ENCODE measurements at regions not wholly inside any gene's neighbourhood (a gene's known extent, or its start where the extent isn't known, plus 50 kb on each side); places are given as distances from the start of the nearest gene placed in this dataset.
"Not testable (repeated sequence)": the region's sequence is repeated elsewhere in the genome, so short reads cannot be mapped to it uniquely, and the experiment has no call there.

GRCh38 chr5:33174383-33174782, 266.4 kb upstream of the TARS1 start:
- DNase-seq, result no peak
- no peak for ATAC-seq
- intact Hi-C loops (cut with DNase I, micrococcal nuclease), result no loop called here

GRCh38 chr5:33179301-33179700, 261.5 kb upstream of the TARS1 start:
- no peak for DNase-seq
- intact Hi-C loops (cut with DNase I, micrococcal nuclease), result no loop called here
- no peak for ATAC-seq

GRCh38 chr5:33180900-33181299, 259.9 kb upstream of the TARS1 start:
- intact Hi-C loops (cut with DNase I, micrococcal nuclease), result loop anchor here in 1 of 2 donors (5.0 kb wide), 1 partner anchor 474 kb away; no protein-coding TSS in a partner anchor
- ATAC-seq (no peak), DNase-seq (no peak)

- intact Hi-C loops (cut with DNase I, micrococcal nuclease), result loop anchor here in 1 of 2 donors (5.0 kb wide), 1 partner anchor 476 kb away; no protein-coding TSS in a partner anchor
- no peak for ATAC-seq
- DNase-seq, result no peak
Measured at GRCh38 chr5:33182986-33183385, 257.8 kb upstream of the TARS1 start.

GRCh38 chr5:33184367-33184766, 256.4 kb upstream of the TARS1 start:
- ATAC-seq, result no peak

GRCh38 chr5:33188089-33188488, 252.7 kb upstream of the TARS1 start:
- ATAC-seq (no peak), DNase-seq (no peak)
- intact Hi-C loops (cut with DNase I, micrococcal nuclease), result no loop called here

More at GRCh38 chr5:33184367-33184766, 256.4 kb upstream of the TARS1 start:
- intact Hi-C loops (cut with DNase I, micrococcal nuclease), result loop anchor here in 1 of 2 donors (5.0 kb wide), 1 partner anchor 477 kb away; no protein-coding TSS in a partner anchor
- no peak for DNase-seq

- ATAC-seq (no peak), DNase-seq (no peak)
- intact Hi-C loops (cut with DNase I, micrococcal nuclease), result no loop called here
Measured at GRCh38 chr5:33194914-33195313, 245.9 kb upstream of the TARS1 start.

- intact Hi-C loops (cut with DNase I, micrococcal nuclease), result no loop called here
- ATAC-seq, result no peak
- DNase-seq, result no peak
Measured at GRCh38 chr5:33195431-33196165, 245.2 kb upstream of the TARS1 start.

- DNase-seq (no peak), ATAC-seq (no peak)
- intact Hi-C loops (cut with DNase I, micrococcal nuclease), result no loop called here
Measured at GRCh38 chr5:33198836-33199235, 241.9 kb upstream of the TARS1 start.

GRCh38 chr5:33203931-33204330, 236.8 kb upstream of the TARS1 start:
- ATAC-seq (no peak), DNase-seq (no peak)
- intact Hi-C loops (cut with DNase I, micrococcal nuclease), result no loop called here

- intact Hi-C loops (cut with DNase I, micrococcal nuclease), result no loop called here
- DNase-seq, result no peak
- ATAC-seq, result no peak
Measured at GRCh38 chr5:33205079-33205478, 235.7 kb upstream of the TARS1 start.

- ATAC-seq (peak; percentile 58), DNase-seq (no peak)
- intact Hi-C loops (cut with DNase I, micrococcal nuclease), result no loop called here
Measured at GRCh38 chr5:33205727-33206410, 234.9 kb upstream of the TARS1 start.

- intact Hi-C loops (cut with DNase I, micrococcal nuclease), result no loop called here
- DNase-seq, result no peak
- peak; percentile 61 for ATAC-seq
Measured at GRCh38 chr5:33206962-33207506, 233.7 kb upstream of the TARS1 start.

GRCh38 chr5:33209252-33209651, 231.5 kb upstream of the TARS1 start:
- no peak for DNase-seq
- intact Hi-C loops (cut with DNase I, micrococcal nuclease), result no loop called here
- ATAC-seq, result no peak

GRCh38 chr5:33210221-33210620, 230.5 kb upstream of the TARS1 start:
- ATAC-seq; DNase-seq; intact Hi-C loops (cut with DNase I, micrococcal nuclease): not testable (repeated sequence)

- ATAC-seq, result no peak
- intact Hi-C loops (cut with DNase I, micrococcal nuclease), result no loop called here
- DNase-seq, result no peak
Measured at GRCh38 chr5:33210978-33211377, 229.8 kb upstream of the TARS1 start.

- intact Hi-C loops (cut with DNase I, micrococcal nuclease), result no loop called here
Measured at GRCh38 chr5:33212439-33212838, 228.3 kb upstream of the TARS1 start.

GRCh38 chr5:33212900-33213299, 227.9 kb upstream of the TARS1 start:
- intact Hi-C loops (cut with DNase I, micrococcal nuclease), result no loop called here
- no peak for ATAC-seq

More at GRCh38 chr5:33212439-33212838, 228.3 kb upstream of the TARS1 start:
- ATAC-seq (no peak), DNase-seq (no peak)

GRCh38 chr5:33223563-33224284, 217.0 kb upstream of the TARS1 start:
- no peak for ATAC-seq
- intact Hi-C loops (cut with DNase I, micrococcal nuclease), result no loop called here
- no peak for DNase-seq

More at GRCh38 chr5:33212900-33213299, 227.9 kb upstream of the TARS1 start:
- no peak for DNase-seq

Measured in left colon (tissue), 2 donors.